Mesothelial cell of epicardium (in vitro differentiated cells): ENCODE measurements at regions not wholly inside any gene's neighbourhood (a gene's known extent, or its start where the extent isn't known, plus 50 kb on each side); places are given as distances from the start of the nearest gene placed in this dataset.

ENCODE experiments used
- DNase-seq, 2 experiments: peaks; one replicate each; pipeline ENCODE4 v3.0.0; 2021; ENCODE audit warnings: low spot score in 2 of 2; ENCODE audit not compliant: unreplicated experiment in 2 of 2
- H3K27ac Mint-ChIP-seq: 2 replicates; pipeline ENCODE4 v1.8.0; 2021; ENCODE audit warnings: mixed read lengths
- H3K27me3 Mint-ChIP-seq: 2 replicates; pipeline ENCODE4 v1.8.0; 2021; ENCODE audit warnings: low read depth, mixed read lengths
- H3K36me3 Mint-ChIP-seq: 2 replicates; pipeline ENCODE4 v1.8.0; 2021; ENCODE audit warnings: mixed read lengths
- H3K4me1 Mint-ChIP-seq: 2 replicates; pipeline ENCODE4 v1.8.0; 2021; ENCODE audit warnings: mixed read lengths
- H3K4me3 Mint-ChIP-seq: 2 replicates; pipeline ENCODE4 v1.8.0; 2021; ENCODE audit warnings: mild to moderate bottlenecking, moderate library complexity, mixed read lengths
- H3K9me3 Mint-ChIP-seq: 2 replicates; pipeline ENCODE4 v1.8.0; 2021; ENCODE audit warnings: mixed read lengths
- TF ChIP-seq, protein P1 (sequence below): fragments of 200-600 bp; sonication (generic); IDR thresholded peaks from one replicate; pipeline ENCODE4 v1.5.0; 2021; ENCODE audit warnings: antibody characterized with exemption; ENCODE audit not compliant: unreplicated experiment

DNA sequence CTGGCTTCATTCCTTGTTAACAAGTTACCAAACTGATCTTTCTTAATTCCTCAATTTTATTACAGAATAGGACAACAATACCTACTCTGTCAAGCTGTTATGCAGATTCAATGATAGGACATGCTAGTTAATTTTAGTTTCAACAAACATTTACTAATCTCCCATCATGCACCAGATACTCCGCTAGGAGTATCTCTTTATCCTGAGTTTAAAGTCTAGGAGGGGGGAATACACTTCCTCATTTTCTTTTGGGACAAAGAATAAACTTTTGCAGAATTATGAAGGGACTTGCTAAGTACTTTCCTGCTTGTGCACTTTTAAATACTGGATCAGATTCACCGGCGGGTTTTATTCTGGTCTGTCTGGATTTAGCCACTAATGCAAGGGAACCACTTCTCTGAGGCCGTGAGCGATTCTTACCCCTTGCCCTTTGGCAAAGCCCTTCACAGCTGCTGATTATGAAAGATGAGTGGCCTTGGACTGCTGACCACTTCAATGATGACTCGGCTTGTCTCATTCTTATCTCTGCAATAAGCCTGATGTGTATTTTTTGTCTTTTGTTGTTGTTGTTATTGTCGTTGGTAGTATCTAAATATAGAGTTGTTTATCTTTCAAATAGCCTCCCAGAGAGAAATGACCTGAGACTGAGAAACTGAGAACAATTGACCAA is 73.9 kb downstream of the RMI1 start:
- TF ChIP-seq, protein P1, sequence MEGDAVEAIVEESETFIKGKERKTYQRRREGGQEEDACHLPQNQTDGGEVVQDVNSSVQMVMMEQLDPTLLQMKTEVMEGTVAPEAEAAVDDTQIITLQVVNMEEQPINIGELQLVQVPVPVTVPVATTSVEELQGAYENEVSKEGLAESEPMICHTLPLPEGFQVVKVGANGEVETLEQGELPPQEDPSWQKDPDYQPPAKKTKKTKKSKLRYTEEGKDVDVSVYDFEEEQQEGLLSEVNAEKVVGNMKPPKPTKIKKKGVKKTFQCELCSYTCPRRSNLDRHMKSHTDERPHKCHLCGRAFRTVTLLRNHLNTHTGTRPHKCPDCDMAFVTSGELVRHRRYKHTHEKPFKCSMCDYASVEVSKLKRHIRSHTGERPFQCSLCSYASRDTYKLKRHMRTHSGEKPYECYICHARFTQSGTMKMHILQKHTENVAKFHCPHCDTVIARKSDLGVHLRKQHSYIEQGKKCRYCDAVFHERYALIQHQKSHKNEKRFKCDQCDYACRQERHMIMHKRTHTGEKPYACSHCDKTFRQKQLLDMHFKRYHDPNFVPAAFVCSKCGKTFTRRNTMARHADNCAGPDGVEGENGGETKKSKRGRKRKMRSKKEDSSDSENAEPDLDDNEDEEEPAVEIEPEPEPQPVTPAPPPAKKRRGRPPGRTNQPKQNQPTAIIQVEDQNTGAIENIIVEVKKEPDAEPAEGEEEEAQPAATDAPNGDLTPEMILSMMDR, result no peak
- H3K36me3 Mint-ChIP-seq, result no peaks in the 10 kb centered on the region
- no peaks in the 10 kb centered on the region for H3K4me1 Mint-ChIP-seq
- H3K4me3 Mint-ChIP-seq, result no peak overlapping the region
- DNase-seq, result no peak
- no peak overlapping the region for H3K27ac Mint-ChIP-seq
- no peaks in the 10 kb centered on the region for H3K9me3 Mint-ChIP-seq
- H3K27me3 Mint-ChIP-seq, result peaks cover 25% of the 10 kb centered on the region

DNA sequence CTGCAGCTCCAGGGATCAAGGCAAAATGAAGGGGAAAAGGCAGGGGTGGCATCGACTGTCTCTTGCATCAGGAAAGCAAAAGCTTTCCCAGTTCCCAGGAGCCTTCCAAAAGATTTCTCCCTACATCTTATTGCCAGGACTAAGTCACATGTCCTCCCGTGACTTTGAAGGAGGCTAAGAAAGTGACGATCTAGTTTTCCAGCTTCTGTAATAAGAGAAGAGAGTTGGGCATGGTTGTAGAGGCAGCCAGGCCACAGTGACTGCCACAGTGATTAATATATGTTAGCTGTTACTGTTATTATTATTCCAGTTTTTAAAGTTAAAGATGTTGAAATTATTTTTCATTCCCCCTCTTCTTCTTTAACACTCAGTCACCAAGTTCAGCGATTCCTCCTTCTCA is 77.1 kb downstream of the RMI1 start:
- H3K4me1 Mint-ChIP-seq, result no peaks in the 10 kb centered on the region
- H3K9me3 Mint-ChIP-seq, result no peaks in the 10 kb centered on the region
- TF ChIP-seq, protein P1, result no peak
- peaks cover 17% of the 10 kb centered on the region for H3K27me3 Mint-ChIP-seq
- H3K4me3 Mint-ChIP-seq, result no peak overlapping the region
- no peaks in the 10 kb centered on the region for H3K36me3 Mint-ChIP-seq
- DNase-seq, result no peak
- H3K27ac Mint-ChIP-seq, result no peak overlapping the region

DNA sequence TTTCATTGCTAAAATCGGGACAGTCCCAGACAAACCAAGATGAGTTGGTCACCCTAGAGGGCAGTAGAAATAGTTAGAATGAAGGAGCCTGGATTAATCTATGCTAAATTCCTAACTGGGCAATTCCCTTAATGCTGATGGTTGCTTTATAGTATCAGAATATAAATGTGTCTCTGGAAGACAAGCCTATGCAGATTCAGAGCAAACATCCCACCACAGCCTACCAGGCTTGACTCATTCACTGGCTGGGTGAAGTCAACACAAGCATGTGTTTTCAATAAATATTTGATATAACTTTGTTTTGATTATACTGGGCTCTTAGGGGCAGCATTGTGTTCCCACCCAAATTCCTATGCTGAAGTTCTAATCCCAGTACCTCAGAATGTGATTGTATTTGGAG is 79.3 kb downstream of the RMI1 start:
- TF ChIP-seq, protein P1, result no peak
- Mint-ChIP-seq H3K9me3 (no peaks in the 10 kb centered on the region), H3K4me1 (no peaks in the 10 kb centered on the region), H3K36me3 (no peaks in the 10 kb centered on the region), H3K27me3 (peaks cover 13% of the 10 kb centered on the region), H3K4me3 (no peak overlapping the region), H3K27ac (no peak overlapping the region)
- no peak for DNase-seq

DNA sequence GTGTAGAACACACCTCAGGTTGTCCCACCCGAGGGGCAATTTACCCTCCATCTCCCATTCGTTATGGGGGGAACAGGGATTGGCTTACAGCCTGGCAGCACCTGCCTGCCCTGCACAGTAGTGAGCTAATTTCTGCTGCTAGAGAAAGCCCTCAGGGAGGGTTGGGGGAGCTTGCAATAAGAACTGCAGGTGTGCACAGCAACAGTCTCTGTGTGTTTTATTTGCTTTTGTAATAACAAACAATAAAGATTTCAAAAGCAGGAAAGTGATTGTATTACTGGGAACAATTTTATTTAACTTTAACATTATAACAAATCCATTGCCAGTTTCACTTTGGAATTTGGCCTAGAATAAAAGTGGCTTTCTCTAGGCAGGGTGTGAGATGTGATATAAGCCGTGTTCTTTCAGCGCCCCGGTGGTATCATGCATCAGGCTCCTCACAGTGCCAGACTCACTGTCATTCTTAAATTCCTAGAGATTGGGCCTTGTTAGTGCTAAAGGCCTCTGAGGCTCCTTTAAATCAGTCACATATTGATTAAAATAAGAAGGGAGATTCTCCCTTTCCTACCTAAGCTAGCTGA is 81.1 kb downstream of the RMI1 start:
- Mint-ChIP-seq H3K27ac (no peak overlapping the region), H3K27me3 (peaks cover 13% of the 10 kb centered on the region), H3K9me3 (no peaks in the 10 kb centered on the region), H3K4me3 (no peak overlapping the region), H3K36me3 (no peaks in the 10 kb centered on the region), H3K4me1 (no peaks in the 10 kb centered on the region)
- no peak for DNase-seq
- TF ChIP-seq, protein P1, result no peak

DNA sequence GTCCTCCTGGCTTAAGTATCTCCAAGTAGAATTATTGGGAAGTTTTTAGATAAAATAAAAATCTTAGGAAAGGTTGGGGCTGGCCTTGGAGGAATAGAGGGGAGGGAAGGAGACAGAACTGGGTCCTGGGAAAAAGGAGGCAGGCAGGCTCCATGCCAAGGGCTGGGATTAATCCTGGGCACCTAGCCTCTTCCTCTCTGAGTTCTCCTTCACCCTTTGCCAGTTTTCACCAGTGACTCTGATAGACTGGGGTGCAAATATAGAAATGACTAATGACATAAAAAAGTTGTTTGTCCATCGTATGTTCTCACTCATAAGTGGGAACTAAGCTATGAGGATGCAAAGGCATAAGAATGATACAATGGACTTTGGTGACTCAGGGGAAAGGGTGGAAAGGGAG is 81.9 kb downstream of the RMI1 start:
- no peak overlapping the region for H3K27ac Mint-ChIP-seq
- H3K36me3 Mint-ChIP-seq, result no peaks in the 10 kb centered on the region
- peaks cover 11% of the 10 kb centered on the region for H3K27me3 Mint-ChIP-seq
- TF ChIP-seq, protein P1, result no peak
- H3K4me1 Mint-ChIP-seq, result no peaks in the 10 kb centered on the region
- no peak overlapping the region for H3K4me3 Mint-ChIP-seq
- no peaks in the 10 kb centered on the region for H3K9me3 Mint-ChIP-seq
- DNase-seq, result no peak

DNA sequence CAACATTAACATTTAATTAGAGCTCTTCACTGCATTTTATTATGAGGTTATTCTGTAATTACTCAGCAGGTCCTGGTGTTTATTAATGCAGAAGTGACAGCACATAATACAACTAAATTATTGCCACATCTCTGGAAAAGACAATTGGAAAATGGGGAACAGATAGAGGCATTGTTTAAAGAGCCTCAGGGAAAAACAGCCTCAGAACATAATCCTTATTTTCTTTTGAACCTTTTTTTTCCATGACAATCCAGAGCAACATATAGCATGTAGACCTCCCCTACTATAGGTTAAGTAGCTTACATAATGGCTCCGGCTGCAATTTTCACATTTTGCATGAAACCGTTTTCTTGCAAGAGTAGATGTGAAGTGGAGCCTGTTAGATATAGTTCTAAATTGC is 87.2 kb downstream of the RMI1 start:
- DNase-seq, result no peak

More for the DNA sequence above, 87.2 kb downstream of the RMI1 start:
- H3K4me1 Mint-ChIP-seq, result no peaks in the 10 kb centered on the region
- no peak overlapping the region for H3K4me3 Mint-ChIP-seq
- H3K27me3 Mint-ChIP-seq, result no peaks in the 10 kb centered on the region
- TF ChIP-seq, protein P1, result no peak
- no peaks in the 10 kb centered on the region for H3K36me3 Mint-ChIP-seq
- no peak overlapping the region for H3K27ac Mint-ChIP-seq
- H3K9me3 Mint-ChIP-seq, result peaks cover 4% of the 10 kb centered on the region
